NOMO-1 treated with DMSO at 0.1 percent for 48 hours (cell line): ENCODE measurements at regions not wholly inside any gene's neighbourhood (a gene's known extent, or its start where the extent isn't known, plus 50 kb on each side); places are given as distances from the start of the nearest gene placed in this dataset.
"Not testable (repeated sequence)": the region's sequence is repeated elsewhere in the genome, so short reads cannot be mapped to it uniquely, and the experiment has no call there.

ENCODE experiments used
- DNase-seq: peaks from one replicate; lab custom pipeline; 2025; ENCODE audit not compliant: unreplicated experiment; lab: John Stamatoyannopoulos, UW

DNA sequence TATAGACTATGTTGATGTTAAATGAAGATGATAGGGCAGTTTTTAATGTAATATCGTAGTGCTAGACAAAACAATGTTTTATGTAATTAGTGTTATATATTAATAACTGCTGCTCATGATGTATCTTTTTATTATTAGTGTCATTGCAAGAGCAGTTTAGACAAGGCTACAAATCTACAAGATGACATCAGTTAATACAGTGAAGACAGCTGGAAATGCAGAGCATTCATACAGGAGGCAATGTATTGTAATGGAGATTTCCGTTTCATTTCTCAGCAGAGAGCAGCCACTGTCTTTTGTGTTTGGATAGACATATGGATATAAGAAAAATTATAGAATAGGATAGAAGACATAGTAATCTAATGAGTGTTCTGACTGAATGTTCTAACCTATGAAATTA is 178.0 kb downstream of the FOXG1 start:
- no peak for DNase-seq

DNA sequence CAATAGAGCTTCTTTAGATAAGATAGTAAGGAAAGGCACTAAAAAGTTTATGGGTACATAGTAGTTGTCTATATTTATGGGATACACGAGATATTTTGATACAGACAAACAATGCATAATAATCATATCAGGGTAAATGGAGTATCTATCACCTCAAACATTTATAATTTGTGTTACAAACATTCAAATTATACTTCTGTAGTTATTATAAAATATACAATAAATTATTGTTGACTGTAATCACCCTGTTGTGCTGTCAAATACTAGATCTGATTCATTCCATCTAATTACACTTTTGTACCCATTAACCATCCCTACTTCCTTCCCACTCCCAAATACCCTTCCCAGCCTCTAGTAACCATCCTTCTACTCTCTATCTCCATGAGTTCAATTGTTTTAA is 179.7 kb downstream of the FOXG1 start:
- no peak for DNase-seq

DNA sequence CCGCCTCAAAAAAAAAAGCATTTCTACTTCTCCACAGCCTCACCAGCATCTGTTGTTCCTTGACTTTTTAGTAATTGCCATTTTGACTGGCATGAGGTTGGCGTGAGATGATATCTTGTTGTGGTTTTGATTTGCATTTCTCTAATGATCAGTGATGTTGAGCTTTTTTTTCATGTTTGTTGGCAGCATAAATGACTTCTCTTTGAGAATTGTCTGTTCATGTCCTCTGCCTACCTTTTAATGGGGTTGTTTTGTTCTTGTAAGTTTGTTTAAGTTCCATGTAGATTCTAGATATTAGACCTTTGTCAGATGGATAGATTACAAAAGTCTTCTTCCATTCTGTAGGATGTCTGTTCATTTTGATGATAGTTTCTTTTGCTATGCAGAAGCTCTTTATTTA is 182.9 kb downstream of the FOXG1 start:
- DNase-seq: no peak

DNA sequence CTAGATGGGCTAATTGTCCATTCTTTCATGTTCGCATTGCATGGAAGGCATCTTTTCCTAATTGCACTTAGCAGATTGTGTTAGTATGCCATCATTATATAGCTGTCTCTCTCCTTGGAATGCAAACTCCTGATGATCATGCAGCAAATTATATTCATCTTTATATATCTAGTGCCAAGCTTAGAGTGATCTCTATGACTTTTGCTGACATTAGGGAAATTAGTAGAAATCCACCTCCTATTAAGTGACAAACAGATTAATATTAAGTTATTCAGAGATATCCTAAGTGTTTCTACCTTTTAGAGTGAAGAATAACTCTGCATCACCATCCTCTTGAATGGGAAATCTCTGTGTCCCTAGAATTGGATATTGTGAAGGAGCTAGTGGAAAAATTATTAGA is 185.6 kb downstream of the FOXG1 start:
- DNase-seq: no peak

- no peak for DNase-seq
Observed at GRCh38 chr14:28952666-28953065, 186.1 kb downstream of the FOXG1 start.

DNA sequence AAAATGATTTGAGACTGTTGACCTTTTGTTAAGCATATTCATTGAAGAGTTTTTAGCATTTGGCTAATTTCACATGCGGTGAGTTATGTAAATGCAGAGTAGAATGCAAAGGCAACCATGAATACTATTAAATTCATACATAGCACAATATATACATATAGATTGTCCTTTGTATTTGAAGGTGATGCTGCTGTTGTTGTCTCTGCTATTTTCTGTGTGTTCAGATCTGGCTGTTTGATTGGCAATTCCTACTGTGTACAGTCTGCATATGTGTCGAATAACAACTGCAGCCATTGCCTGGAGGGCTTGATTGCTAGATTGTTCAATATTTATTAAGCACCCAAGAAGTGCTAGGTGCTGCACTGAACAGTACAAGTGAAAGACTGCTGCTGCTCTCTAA is 187.4 kb downstream of the FOXG1 start:
- no peak for DNase-seq

DNA sequence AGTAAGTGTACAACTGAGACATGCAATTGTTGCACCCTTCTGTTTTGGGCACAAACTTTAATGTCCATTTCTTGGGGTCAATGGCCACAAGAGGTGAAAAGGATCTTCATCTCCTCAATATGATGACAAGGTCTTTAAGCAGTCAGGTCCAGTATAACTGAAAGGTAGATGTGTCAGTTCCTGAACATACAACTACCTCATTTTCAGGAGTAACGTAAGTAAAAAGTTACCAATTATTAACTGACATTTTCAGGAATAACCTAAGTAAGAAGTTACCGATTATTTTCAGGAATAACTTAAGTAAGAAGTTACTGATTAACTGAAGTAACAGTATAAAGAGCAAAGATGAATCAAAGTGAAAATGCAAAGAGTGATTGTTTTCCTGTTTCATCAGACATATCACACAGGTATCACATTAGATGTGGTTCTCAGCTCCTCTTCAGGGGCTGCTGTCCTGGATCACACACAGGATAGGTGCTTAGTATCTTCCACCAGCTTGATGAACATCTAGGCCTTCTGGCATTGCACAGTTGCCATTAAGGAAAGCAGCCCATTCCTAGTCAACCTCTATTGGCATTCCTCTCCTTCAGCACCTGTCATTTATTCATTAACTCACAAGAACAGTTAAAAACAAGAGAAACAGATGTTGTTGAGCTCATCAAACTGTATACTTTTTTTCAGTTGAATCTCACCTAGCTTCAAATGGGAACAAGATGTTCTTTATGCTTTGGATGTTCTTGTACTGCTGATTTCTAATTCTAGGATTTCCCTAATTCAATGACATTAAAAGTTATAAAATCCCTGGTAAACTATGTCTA is 200.0 kb downstream of the FOXG1 start:
- no peak for DNase-seq

GRCh38 chr14:28975084-28975483 is 208.5 kb downstream of the FOXG1 start:
- DNase-seq: no peak

- DNase-seq: no peak
Observed at GRCh38 chr14:28982228-28982627, 215.6 kb downstream of the FOXG1 start.

DNA sequence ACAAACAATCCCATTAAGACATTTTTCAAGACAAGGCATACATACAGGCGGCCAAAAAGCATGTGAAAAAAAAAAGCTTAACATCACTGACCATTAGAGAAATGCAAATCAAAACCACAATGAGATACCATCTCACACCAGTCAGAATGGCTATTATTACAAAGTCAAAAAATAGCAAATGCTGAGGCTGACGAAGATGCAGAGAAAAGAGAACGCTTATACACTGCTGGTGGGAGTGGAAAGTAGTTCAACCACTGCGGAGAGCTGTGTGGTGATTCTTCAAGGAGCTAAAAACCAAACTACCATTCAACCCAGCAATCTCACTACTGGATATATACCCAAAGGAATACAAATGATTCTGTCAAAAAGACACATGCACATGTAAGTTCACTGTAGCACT is 216.7 kb downstream of the FOXG1 start:
- DNase-seq: no peak

- no peak for DNase-seq
Observed at GRCh38 chr14:28987516-28987915, 220.9 kb downstream of the FOXG1 start.

DNA sequence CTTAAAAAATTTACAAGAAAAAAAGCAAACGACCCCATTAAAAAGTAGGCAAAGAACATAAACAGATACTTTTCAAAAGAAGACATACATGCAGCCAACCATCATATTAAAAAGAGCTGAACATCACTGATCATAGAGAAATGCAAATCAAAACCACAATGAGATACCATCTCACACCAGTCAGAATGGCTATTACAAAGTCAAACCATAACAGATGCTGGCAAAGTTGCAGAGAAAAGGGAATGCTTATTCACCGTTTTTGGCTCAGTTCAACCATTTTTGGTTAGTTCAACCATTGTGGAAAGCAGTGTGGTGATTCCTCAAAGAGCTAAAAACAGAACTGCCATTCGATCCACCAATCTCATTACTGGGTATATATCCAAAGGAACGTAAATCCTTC is 230.6 kb downstream of the FOXG1 start:
- not testable (repeated sequence) for DNase-seq

DNA sequence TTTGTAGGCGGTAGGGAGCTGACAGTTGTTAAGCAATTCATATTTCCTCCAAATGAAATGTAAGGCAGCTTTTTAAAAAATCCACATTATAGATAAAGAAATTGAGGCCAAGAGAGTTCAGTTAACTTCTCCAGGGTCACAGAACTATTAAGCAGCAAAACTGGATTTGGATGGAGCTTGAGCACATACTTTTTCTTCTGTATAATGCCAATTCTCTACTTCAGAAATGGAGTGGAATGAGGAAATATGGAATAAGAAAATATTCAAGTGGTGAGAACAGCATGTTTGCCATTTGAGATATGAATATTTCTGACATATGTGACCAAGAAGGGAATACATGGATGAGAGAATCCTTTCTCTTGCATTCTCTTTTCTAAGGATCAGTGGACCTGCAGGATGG is 233.1 kb downstream of the FOXG1 start:
- DNase-seq: no peak

- DNase-seq: no peak
Observed at GRCh38 chr14:29005647-29006046, 239.1 kb downstream of the FOXG1 start.

DNA sequence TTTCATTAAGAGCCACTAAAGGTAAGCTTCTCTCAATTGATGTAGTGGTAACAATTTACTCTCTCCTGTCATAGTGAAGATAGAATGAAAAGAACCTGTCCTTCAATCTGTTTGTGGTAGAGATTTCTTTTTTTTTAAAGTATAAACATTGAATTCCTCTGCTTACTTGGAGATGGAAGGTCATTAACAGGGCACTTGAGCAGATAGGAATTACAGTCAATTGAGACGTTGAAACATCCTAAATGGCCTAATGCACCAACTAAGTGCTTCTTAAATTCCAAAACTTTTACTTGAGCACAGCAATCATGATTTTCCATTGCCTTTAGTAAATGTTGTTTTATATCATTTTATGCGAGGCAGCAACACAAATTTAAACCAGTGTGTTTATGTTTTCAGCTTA is 241.4 kb downstream of the FOXG1 start:
- DNase-seq: no peak

DNA sequence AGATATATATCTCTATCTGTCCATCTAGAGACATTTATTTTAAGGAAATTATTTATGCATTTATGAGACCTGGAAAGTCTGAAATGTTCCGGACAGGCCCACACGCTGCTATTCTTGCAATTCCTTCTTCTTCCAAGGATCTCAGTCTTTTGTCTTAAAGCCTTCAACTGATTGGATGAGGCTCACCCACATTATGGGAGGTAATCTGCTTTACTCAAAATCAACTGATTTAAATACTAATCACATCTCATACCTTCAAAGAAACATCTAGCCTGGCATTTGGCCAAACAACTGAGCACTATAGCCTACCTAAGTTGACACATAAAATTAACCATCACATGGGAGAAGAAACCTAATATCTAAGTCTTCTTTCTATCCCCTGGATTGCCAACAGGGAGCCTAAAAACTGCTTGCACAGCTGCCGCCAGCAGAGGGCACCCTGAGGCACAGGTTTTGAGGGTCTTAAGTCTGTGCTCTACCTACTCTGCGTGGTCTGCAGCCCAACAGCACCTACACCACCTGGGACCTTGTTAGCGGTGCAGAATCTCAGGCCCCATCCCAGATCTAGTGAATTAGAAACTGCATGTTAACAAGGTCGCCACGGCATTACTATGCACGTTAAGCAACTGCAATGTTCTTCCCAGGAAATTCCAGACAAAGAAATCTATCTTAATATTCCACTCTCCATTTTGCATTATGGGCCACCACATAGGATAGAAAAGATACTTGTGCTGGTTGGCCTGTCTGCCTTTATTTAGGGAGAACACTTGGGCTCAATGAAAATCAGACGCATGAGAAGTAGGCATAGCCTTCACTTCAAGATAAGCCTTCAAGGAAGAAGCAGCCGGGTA is 249.7 kb downstream of the FOXG1 start:
- DNase-seq: no peak

DNA sequence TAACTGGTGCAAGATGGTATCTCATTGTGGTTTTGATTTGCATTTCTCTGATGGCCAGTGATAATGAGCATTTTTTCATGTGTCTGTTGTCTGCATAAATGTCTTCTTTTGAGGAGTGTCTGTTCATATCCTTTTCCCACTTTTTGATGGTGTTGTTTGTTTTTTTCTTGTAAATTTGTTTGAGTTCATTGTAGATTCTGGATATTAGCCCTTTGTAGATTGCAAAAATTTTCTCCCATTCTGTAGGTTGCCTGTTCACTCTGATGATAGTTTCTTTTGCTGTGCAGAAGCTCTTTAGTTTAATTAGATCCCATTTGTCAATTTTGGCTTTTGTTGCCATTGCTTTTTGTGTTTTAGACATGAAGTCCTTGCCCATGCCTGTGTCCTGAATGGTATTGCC is 256.9 kb downstream of the FOXG1 start:
- DNase-seq: not testable (repeated sequence)

DNA sequence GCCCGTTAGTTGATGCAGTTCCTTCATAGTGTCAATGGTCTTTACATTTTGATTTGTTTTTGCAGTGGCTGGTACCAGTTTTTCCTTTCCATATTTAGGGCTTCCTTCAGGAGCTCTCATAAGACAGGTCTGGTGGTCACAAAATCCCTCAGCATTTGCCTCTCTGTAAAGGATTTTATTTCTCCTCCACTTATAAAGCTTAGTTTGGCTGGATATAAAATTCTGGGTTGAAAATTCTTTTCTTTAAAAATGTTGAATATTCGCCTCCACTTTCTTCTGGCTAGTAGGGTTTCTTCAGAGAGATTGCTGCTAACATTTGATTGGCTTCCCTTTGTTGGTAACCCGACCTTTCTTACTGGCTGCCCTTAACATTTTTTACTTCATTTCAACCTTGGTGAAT is 260.9 kb downstream of the FOXG1 start:
- not testable (repeated sequence) for DNase-seq

DNA sequence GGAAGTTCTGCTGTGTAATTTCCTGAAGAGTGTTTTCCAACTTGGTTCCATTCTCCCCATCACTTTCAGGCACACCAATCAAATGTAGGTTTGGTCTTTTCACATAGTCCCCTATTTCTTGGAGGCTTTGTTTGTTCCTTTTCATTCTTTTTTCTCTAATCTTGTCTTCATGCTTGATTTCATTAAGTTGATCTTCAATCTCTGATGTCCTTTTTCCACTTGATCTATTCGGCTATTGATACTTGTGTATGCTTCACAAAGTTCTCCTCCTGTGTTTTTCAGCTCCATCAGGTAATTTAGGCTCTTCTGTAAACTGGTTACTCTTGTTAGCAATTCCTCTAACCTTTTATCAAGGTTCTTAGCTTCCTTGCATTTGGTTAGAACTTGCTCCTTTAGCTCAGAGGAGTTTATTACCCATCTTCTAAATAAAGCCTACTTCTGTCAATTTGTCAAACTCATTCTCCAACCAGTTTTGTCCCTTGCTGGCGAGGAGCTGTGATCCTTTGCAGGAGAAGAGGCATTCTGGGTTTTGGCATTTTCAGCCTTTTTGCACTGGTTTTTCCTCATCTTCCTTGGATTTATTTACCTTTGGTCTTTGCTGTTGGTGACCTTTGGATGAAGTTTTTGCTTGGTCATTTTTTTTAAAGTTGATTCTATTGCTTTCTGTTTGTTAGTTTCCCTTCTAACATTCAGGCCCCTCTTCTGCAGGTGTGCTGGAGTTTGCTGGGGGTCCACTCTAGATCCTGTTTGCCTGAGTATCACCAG is 261.5 kb downstream of the FOXG1 start:
- DNase-seq: not testable (repeated sequence)

- no peak for DNase-seq
Observed at GRCh38 chr14:29028973-29029582, 262.5 kb downstream of the FOXG1 start.

DNA sequence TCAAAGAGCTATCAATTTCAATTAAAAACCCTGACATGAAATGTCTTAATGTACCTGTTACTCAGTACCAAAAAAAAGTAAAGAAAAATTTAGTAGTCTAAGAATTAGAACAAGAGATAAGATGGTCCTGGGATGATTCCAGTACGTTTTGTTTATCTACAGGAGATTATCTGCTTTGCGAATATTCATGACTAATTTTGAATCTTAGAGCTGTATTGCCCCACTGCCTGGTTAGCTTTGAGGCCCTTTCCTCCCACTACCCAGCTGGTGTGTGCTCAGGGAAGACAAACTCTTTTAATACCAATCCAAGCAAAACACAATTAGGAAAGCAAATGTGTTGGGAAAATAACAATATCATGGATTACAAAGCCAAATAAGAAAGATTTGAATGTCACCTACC is 263.5 kb downstream of the FOXG1 start:
- DNase-seq: no peak
